H1 (cell line): ENCODE measurements at regions not wholly inside any gene's neighbourhood (a gene's known extent, or its start where the extent isn't known, plus 50 kb on each side); places are given as distances from the start of the nearest gene placed in this dataset.

Experiments
- CTCF ChIA-PET: fragments of 300-600 bp; sonication (Branson Sonifier 250); formaldehyde crosslinking; loops from one replicate; lab custom pipeline; 2021; ENCODE audit not compliant: partially characterized antibody; lab: Charles Lee
- POLR2A ChIA-PET: fragments of 300-600 bp; sonication (Branson Sonifier 250); formaldehyde crosslinking; loops from one replicate; lab custom pipeline; 2021; ENCODE audit warnings: inconsistent platforms; ENCODE audit not compliant: partially characterized antibody; lab: Charles Lee
- DNase-seq, 2 experiments: peaks; one replicate each; pipeline versions ENCODE4 v3.0.0 to v3.0.0-alpha.2; 2010 to 2022; ENCODE audit warnings: low spot score in 2 of 2, low read depth in 1 of 2, mixed read lengths in 1 of 2
- FAIRE-seq: peaks from 2 replicates; lab custom pipeline; 2011; peaks lifted over from hg19 to GRCh38; lab: Jason Lieb, UNC
- H2AFZ ChIP-seq: 2 replicates; pipeline ENCODE4 v1.8.1; 2012; ENCODE audit warnings: low read length, inconsistent platforms
- H2AK5ac ChIP-seq: 2 replicates; pipeline ENCODE4 v1.6.1; 2013; ENCODE audit warnings: low read depth, low read length
- H2BK120ac ChIP-seq: replicated peaks from 2 replicates; pipeline ENCODE3; 2013; ENCODE audit warnings: low read depth, low read length, inconsistent platforms
- H2BK12ac ChIP-seq: 2 replicates; pipeline ENCODE4 v1.6.1; 2013; ENCODE audit warnings: low read depth, low read length
- H2BK15ac ChIP-seq: 2 replicates; pipeline ENCODE4 v1.6.1; 2013; ENCODE audit warnings: low read length
- H2BK20ac ChIP-seq: 2 replicates; pipeline ENCODE4 v1.6.1; 2013; ENCODE audit warnings: low read length
- H2BK5ac ChIP-seq: 2 replicates; pipeline ENCODE4 v1.6.1; 2013; ENCODE audit warnings: low read depth, low read length
- H3K14ac ChIP-seq: 2 replicates; pipeline ENCODE4 v1.6.1; 2013; ENCODE audit warnings: inconsistent platforms; ENCODE audit not compliant: insufficient read length
- H3K18ac ChIP-seq: 2 replicates; pipeline ENCODE4 v1.6.1; 2013; ENCODE audit warnings: low read length; ENCODE audit errors: extremely low read depth
- H3K23ac ChIP-seq: 2 replicates; pipeline ENCODE4 v1.6.1; 2013; ENCODE audit warnings: inconsistent platforms; ENCODE audit not compliant: insufficient read length
- H3K23me2 ChIP-seq: 2 replicates; pipeline ENCODE4 v1.6.1; 2013; ENCODE audit warnings: low read depth, low read length
- H3K27ac ChIP-seq: 2 replicates; pipeline ENCODE4 v1.6.1; 2011; ENCODE audit warnings: low read depth, low read length, inconsistent platforms
- H3K27me3 ChIP-seq, 4 experiments: replicated peaks in 1 of 4; 1 replicate in 1 of 4; 2 replicates in 3 of 4; pipeline versions ENCODE4 v1.6.1 to v1.8.1; 2011 to 2013; ENCODE audit warnings: low read length in 3 of 4, mild to moderate bottlenecking in 3 of 4, inconsistent platforms in 2 of 4, mixed read lengths in 2 of 4, moderate library complexity in 1 of 4; ENCODE audit not compliant: control insufficient read depth in 3 of 4, insufficient read depth in 3 of 4; ENCODE audit errors: extremely low read depth in 1 of 4
- H3K36me3 ChIP-seq, 4 experiments: 2 replicates each; pipeline versions ENCODE4 v1.6.1 to v1.8.1; 2011 to 2013; ENCODE audit warnings: mild to moderate bottlenecking in 4 of 4, low read length in 3 of 4, moderate library complexity in 2 of 4, control low read depth in 1 of 4, inconsistent platforms in 1 of 4; ENCODE audit not compliant: insufficient read depth in 4 of 4, control insufficient read depth in 2 of 4
- H3K4ac ChIP-seq: replicated peaks from 2 replicates; pipeline ENCODE3; 2013; ENCODE audit warnings: low read length, low read depth, mixed read lengths, inconsistent platforms; ENCODE audit not compliant: insufficient read length
- H3K4me1 ChIP-seq, 4 experiments: replicated peaks in 1 of 4; 1 replicate in 1 of 4; 2 replicates in 3 of 4; pipeline versions ENCODE4 v1.6.1 to v1.8.1; 2011 to 2013; ENCODE audit warnings: low read length in 3 of 4, inconsistent platforms in 2 of 4, mixed read lengths in 1 of 4; ENCODE audit not compliant: insufficient read depth in 4 of 4, control insufficient read depth in 3 of 4
- H3K4me2 ChIP-seq, 2 experiments: 2 replicates each; pipeline versions ENCODE4 v1.6.1 to v1.8.1; 2011 to 2013; ENCODE audit warnings: low read depth in 2 of 2, low read length in 2 of 2, control low read depth in 1 of 2, inconsistent platforms in 1 of 2, mild to moderate bottlenecking in 1 of 2; ENCODE audit not compliant: insufficient read depth in 1 of 2
- H3K4me3 ChIP-seq, 4 experiments: fragments of 200-600, 300-600 bp in 1 of 4; sonication (generic), shearing (Covaris generic), sonication (Bioruptor Twin) in 1 of 4; 2 replicates each; pipeline versions ENCODE4 v1.5.1 to v1.8.1; 2011 to 2016; ENCODE audit warnings: low read length in 4 of 4, low read depth in 3 of 4, control low read depth in 2 of 4, inconsistent platforms in 2 of 4, mild to moderate bottlenecking in 2 of 4, mixed read lengths in 1 of 4, moderate library complexity in 1 of 4; ENCODE audit not compliant: insufficient read depth in 2 of 4; ENCODE audit errors: extremely low read depth in 1 of 4
- H3K56ac ChIP-seq: replicated peaks from 2 replicates; pipeline ENCODE3; 2013; ENCODE audit warnings: low read depth, mild to moderate bottlenecking, mixed read lengths, low read length, inconsistent platforms; ENCODE audit not compliant: insufficient read length
- H3K79me1 ChIP-seq: 2 replicates; pipeline ENCODE4 v1.6.1; 2013; ENCODE audit warnings: low read depth, low read length, control low read depth
- H3K79me2 ChIP-seq, 2 experiments: 2 replicates each; pipeline versions ENCODE4 v1.6.1 to v1.8.1; 2012 to 2013; ENCODE audit warnings: low read length in 2 of 2, mild to moderate bottlenecking in 2 of 2, inconsistent platforms in 1 of 2; ENCODE audit not compliant: insufficient read depth in 2 of 2, control insufficient read depth in 1 of 2
- H3K9ac ChIP-seq, 4 experiments: replicated peaks in 1 of 4; 1 replicate in 1 of 4; 2 replicates in 3 of 4; pipeline versions ENCODE4 v1.6.1 to v1.8.1; 2011 to 2013; ENCODE audit warnings: low read depth in 3 of 4, low read length in 3 of 4, control low read depth in 2 of 4, mild to moderate bottlenecking in 2 of 4, moderate library complexity in 2 of 4, inconsistent platforms in 1 of 4; ENCODE audit errors: extremely low read depth in 1 of 4
- H3K9me3 ChIP-seq, 2 experiments: 2 replicates each; pipeline versions ENCODE4 v1.6.1 to v1.8.1; 2012 to 2013; ENCODE audit warnings: mild to moderate bottlenecking in 2 of 2, moderate library complexity in 2 of 2, control low read depth in 1 of 2, inconsistent platforms in 1 of 2, low read depth in 1 of 2, low read length in 1 of 2, mixed read lengths in 1 of 2; ENCODE audit not compliant: insufficient read depth in 2 of 2
- H4K20me1 ChIP-seq, 2 experiments: replicated peaks in 1 of 2; 2 replicates each; pipeline versions ENCODE3 to v1.8.1; 2011 to 2013; ENCODE audit warnings: inconsistent platforms in 2 of 2, low read length in 2 of 2, mild to moderate bottlenecking in 1 of 2; ENCODE audit not compliant: insufficient read depth in 2 of 2, control insufficient read depth in 1 of 2
- H4K5ac ChIP-seq: 2 replicates; pipeline ENCODE4 v1.6.1; 2013; ENCODE audit warnings: low read length, low read depth, mixed read lengths, inconsistent platforms; ENCODE audit not compliant: insufficient read length
- H4K8ac ChIP-seq: 2 replicates; pipeline ENCODE4 v1.8.0; 2013; ENCODE audit warnings: mild to moderate bottlenecking, moderate library complexity, low read length, inconsistent platforms; ENCODE audit not compliant: insufficient read depth; ENCODE audit errors: extremely low read depth
- H4K91ac ChIP-seq: replicated peaks from 2 replicates; pipeline ENCODE3; 2013; ENCODE audit warnings: low read length, mixed read lengths, inconsistent platforms; ENCODE audit not compliant: insufficient read length
- FOSL1 ChIP-seq: IDR thresholded peaks from 2 replicates; pipeline ENCODE4 v1.6.1; 2011; ENCODE audit warnings: mild to moderate bottlenecking, low read depth, low read length, moderate library complexity; ENCODE audit not compliant: insufficient read depth
- GABPA ChIP-seq: IDR thresholded peaks from 2 replicates; pipeline ENCODE4 v1.6.1; 2011; ENCODE audit warnings: mild to moderate bottlenecking, low read length, moderate library complexity, borderline replicate concordance; ENCODE audit not compliant: insufficient read depth
- HDAC6 ChIP-seq: IDR thresholded peaks from one replicate; pipeline ENCODE4 v1.7.1; 2012; ENCODE audit warnings: low read depth, mild to moderate bottlenecking, inconsistent platforms, low read length, moderate library complexity
- KDM1A ChIP-seq: fragments of 200-600, 300-600 bp; sonication (generic); IDR thresholded peaks from 2 replicates; pipeline ENCODE4 v1.7.1; 2016; ENCODE audit warnings: mild to moderate bottlenecking, low read length, borderline replicate concordance
- MAX ChIP-seq: IDR thresholded peaks from 2 replicates; pipeline ENCODE4 v1.6.1; 2012; ENCODE audit warnings: inconsistent platforms
- SP2 ChIP-seq: IDR thresholded peaks from 2 replicates; pipeline ENCODE4 v1.6.1; 2012; ENCODE audit warnings: mild to moderate bottlenecking, low read length, inconsistent platforms
- SUZ12 ChIP-seq: fragments of 200-600 bp; sonication (generic); IDR thresholded peaks from 2 replicates; pipeline ENCODE4 v1.6.1; 2012; ENCODE audit warnings: mild to moderate bottlenecking, inconsistent platforms, low read length, moderate library complexity, mixed read lengths
- WGBS, 2 experiments: shearing (Covaris generic) in 1 of 2; methylation state at CpG; one replicate each; pipeline versions ENCODE4 v1.1.6 to v1.1.7; 2013 to 2015; ENCODE audit warnings: low lambda C conversion rate in 2 of 2, mixed read lengths in 2 of 2, inconsistent platforms in 1 of 2, low coverage in 1 of 2, missing lambda C conversion rate in 1 of 2; ENCODE audit not compliant: insufficient replicate concordance in 2 of 2, insufficient coverage in 1 of 2, insufficient read length in 1 of 2; ENCODE audit errors: extremely low coverage in 1 of 2, missing lambda C conversion rate in 1 of 2; 5-methylcytosine and 5-hydroxymethylcytosine counted together

DNA sequence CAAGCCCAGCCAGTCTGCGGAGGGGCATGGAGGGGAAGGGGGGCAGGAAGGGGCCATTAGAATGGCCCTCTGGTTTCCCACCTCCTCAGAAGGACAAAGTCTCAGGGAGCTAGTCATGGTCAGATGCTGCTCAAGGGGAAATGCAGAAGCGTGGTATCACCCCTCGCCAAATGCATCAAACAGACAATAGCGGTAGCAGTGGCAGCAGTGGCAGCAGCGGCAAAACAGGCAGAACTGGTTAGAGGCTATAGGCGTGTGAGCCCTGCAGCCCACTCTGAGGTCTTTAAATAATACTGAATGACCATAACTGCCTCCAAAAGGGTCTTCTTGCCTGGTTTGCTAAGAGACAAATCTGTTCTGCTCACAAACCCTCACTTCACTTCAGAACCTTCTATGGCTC is 186.7 kb downstream of the TFAP2C start:
- H2BK15ac ChIP-seq, result no peak overlapping the region
- no peaks in the 10 kb centered on the region for H3K23me2 ChIP-seq
- no peak overlapping the region for H3K4ac ChIP-seq
- DNase-seq (no peak), FAIRE-seq (no peak)
- no peak overlapping the region for H4K8ac ChIP-seq
- ChIA-PET CTCF (interaction anchor here (1.0 to 1.7 kb wide), 3 partner anchors 22 to 159 kb away, joined by 3 to 6 read pairs (median 5); no protein-coding TSS in a partner anchor), POLR2A (interaction anchor here (0.6 kb wide), 2 partner anchors 107 to 145 kb away, joined by 3 to 4 read pairs; no protein-coding TSS in a partner anchor)
- no peak overlapping the region for H2BK12ac ChIP-seq
- no peak overlapping the region for H3K4me2 ChIP-seq
- H2AK5ac ChIP-seq, result no peak overlapping the region
- H2BK120ac ChIP-seq, result no peak overlapping the region
- no peaks in the 10 kb centered on the region for H3K9me3 ChIP-seq
- H3K4me1 ChIP-seq, result no peaks in the 10 kb centered on the region; a peak in 2 of 7 replicates
- H4K5ac ChIP-seq, result no peak overlapping the region
- no peaks in the 10 kb centered on the region for H3K27me3 ChIP-seq
- no peak overlapping the region for H3K23ac ChIP-seq
- no peak overlapping the region for H2BK20ac ChIP-seq
- TF ChIP-seq GABPA, result no peak
- no peak for TF ChIP-seq SP2
- TF ChIP-seq KDM1A, result peak; percentile 81; the same call in 1 of the 2 replicates
- no peak for TF ChIP-seq HDAC6
- TF ChIP-seq MAX, result no peak
- no peak for TF ChIP-seq SUZ12
- TF ChIP-seq FOSL1, result no peak
- H3K27ac ChIP-seq, result no peak overlapping the region
- H3K4me3 ChIP-seq, result no peak overlapping the region
- H3K56ac ChIP-seq, result no peak overlapping the region
- no peaks in the 10 kb centered on the region for H3K36me3 ChIP-seq
- no peak overlapping the region for H3K18ac ChIP-seq
- 89% methylated on average over 6 of the region's 6 CpGs; no CpG with 5 or more reads in 1 of the 2 experiments for WGBS, 2 experiments
- H4K20me1 ChIP-seq, result no peaks in the 10 kb centered on the region
- no peak overlapping the region for H2AFZ ChIP-seq
- H3K9ac ChIP-seq, result peak overlapping the region in 1 of 4 experiments; percentile 21; a peak in 1 of 7 replicates
- H4K91ac ChIP-seq, result no peak overlapping the region
- H3K79me2 ChIP-seq, result no peaks in the 10 kb centered on the region
- H2BK5ac ChIP-seq, result no peak overlapping the region
- H3K14ac ChIP-seq, result no peak overlapping the region
- no peaks in the 10 kb centered on the region for H3K79me1 ChIP-seq
